Activated effector memory CD4-positive, alpha-beta T cell treated with Interleukin-2 at 50 U/mL for 16 hours (primary cell): ENCODE measurements at regions not wholly inside any gene's neighbourhood (a gene's known extent, or its start where the extent isn't known, plus 50 kb on each side); places are given as distances from the start of the nearest gene placed in this dataset.
"Not testable (repeated sequence)": the region's sequence is repeated elsewhere in the genome, so short reads cannot be mapped to it uniquely, and the experiment has no call there.

Experiments
- DNase-seq: peaks from one replicate; pipeline ENCODE4 v3.0.0-alpha.2; 2020

DNA sequence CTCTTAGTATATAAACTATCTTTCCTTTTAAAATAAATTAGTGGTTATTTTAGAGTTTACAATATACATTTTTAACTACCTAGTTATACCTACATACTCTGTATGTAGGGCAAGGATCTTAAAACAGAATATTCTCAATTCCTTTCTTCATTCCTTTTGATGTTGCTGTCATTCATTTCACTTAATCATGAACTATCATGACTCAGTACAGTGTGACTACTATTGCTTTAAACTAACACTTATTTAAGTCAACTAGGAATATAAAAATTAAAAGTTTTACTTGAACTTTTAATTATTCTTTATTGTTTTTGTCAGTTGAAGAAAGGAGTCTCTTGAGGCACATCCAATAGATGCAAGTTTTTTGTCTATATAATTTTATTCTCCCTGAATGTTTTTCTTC, 726.4 kb downstream of the BRINP3 start:
- DNase-seq: no peak

DNA sequence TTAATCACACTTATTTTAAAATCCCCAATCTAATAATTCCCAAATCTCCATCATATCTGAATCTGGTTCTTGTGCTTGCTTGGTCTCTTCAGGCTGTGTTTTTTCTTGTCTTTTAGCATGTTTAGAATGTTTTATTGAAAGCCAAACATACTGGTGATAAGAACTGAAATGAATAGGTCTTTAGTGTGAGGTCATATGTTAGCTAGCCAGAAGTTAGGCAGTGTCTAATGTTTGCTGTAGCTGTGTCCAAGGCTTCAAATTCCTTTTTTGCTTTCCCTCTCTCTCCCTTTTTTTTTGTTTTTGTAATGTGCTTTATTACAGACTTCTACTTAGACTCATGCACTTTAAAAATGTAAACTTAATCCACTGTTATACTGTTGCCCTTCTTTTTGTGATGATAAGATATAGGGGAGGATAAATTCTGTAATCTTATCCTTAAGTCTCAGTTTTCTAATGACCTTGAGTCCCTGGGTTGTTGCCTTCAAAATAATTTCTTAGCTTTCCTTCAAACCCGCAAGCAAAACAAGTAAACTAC, 725.1 kb downstream of the BRINP3 start:
- DNase-seq: no peak

DNA sequence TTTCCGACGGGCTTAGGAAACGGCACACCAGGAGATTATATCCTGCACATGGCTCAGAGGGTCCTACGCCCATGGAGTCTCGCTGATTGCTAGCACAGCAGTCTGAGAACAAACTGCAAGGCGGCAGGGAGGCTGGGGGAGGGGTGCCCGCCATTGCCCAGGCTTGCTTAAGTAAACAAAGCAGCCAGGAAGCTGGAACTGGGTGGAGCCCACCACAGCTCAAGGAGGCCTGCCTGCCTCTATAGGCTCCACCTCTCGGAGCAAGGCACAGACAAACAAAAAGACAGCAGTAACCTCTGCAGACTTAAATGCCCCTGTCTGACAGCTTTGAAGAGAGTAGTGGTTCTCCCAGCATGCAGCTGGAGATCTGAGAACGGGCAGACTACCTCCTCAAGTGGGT, 722.6 kb downstream of the BRINP3 start:
- DNase-seq: not testable (repeated sequence)

DNA sequence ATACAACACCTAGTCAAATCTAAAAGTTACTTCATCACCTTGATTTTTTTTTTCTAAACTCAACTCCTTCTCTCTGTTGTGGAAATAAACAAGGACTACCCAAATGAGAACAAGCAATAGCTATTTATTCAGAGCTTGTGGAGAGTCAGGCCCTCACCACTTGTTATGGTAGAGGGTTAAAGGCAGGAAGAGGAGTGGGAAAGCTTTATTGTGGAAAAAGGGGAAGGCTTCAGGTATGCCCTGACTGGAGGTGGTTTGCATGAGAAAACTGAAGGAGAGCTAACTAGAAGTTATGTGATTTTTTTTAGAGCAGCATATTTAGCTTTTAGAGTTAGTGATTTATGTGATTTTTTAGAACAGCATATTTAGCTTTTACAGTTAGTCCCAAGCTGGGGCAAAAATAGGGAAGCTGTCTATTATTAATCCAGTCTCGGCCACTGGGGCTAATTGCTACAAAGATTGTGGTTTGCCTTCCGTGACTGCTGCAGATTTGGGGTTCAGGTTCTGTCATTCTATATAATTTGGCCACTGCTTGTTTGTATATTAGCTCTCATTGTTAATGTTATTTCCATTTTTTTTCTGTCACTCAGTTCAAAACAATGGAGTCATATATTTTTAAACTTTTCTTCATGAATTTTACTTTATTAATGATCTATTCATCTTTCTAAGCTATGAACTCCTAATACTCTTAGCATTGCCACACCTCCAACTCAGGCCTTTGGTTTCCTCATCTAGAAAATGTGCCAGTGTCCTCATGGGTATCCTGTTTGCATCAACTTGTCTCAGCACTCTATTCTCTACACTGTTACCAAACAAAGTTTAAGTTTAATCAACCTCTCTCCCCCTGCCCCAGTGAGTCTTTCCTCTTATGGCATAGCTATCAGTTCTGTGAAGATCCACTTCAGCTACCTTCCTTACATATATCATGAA, 713.0 kb downstream of the BRINP3 start:
- no peak for DNase-seq

DNA sequence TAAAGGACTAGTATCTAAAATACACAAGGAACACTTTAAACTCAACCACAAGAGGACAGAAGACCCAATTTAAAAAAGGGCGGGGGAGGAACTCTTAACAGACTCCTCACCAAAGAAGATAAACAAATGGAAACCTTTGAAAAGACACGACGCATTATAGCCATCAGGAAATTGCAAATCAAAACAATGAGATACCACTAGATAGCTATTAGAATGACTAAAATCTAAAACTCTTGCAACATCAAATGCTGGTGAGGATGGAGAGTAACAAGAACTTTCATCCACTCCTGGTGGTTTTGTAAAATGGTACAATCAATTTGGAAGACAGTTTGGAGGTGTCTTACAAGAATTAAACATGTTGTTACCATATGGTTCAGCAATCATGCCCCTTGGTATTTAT, 708.2 kb downstream of the BRINP3 start:
- no peak for DNase-seq

DNA sequence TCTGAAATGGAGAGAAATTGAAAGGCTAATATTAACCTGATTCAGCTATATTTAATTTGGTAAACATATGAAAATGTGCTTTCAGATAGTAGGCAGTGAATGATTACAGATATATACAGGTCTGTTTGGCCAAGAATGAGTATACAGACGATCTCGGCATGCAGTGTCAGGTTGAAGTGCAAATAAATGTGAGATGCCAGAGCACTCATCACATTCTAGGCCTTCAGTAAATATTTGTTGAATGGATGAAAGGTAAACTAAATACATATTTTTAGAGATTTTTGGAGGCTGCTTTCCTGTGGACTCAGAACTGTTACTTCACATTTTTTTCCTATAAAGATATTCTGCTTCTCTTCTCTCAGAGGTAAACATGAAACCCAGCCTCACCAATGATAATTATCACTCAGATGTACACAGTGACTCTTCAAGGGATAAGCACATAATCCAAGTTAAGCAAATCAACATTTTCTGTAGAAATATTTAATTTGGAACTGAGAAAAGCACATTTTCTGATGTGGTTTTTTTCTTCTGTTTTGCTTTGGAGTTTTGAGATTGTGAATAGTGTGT, 702.9 kb downstream of the BRINP3 start:
- DNase-seq: no peak

DNA sequence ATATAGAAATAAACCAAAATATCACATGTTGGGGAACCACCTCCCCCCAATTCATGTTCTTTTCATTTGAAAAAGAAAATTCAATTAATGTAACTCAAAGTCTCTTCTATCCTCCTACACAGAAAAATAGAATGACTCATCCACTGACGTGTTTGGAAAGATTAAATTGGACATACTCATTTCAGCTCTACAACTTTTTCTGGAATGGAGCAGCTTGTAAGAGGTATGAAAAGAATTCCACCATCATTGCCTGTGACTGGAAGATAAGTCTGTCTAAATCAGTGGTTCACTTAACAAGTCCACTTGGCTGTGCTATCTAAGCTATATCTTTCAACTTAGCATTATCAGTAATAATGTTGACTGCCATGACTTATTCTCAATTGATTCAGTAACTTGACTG, 702.3 kb downstream of the BRINP3 start:
- no peak for DNase-seq

DNA sequence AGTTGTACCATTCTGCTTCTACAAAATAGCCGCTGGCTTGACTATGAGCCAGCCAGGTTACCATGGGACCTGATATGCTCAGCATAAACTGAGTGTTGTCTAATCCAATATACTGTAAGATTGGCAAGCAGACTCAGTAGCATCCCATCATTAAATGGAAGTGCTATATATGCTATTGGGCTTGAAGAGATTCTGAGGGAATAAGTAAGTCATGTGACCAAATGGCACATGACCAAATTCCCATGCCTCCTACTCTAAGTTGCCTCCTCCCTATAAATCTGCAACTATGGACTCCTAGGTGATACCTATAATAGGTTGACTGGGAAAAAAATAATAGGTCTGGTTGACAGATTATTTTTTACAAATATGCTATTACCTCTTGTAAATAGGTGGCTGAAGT, 698.6 kb downstream of the BRINP3 start:
- DNase-seq: no peak

DNA sequence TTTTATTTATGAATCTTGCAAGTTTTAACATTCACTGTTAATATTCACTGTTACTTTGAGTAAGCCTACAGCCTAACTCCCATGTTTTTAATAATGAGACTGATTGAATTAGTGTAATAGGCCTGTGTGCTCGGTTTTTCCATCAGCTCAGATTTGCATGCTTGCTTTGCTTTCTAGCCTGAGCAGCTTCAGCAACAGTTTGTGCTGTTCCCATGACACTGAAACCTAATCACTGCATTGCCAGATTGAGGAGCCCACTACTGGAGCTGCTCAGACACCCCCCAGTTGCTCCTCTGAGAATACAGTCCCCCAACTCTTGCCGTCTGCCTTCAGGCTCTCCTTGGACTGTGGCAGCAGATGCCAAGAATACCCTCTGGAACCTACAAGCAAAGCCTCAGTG, 695.4 kb downstream of the BRINP3 start:
- DNase-seq: no peak

DNA sequence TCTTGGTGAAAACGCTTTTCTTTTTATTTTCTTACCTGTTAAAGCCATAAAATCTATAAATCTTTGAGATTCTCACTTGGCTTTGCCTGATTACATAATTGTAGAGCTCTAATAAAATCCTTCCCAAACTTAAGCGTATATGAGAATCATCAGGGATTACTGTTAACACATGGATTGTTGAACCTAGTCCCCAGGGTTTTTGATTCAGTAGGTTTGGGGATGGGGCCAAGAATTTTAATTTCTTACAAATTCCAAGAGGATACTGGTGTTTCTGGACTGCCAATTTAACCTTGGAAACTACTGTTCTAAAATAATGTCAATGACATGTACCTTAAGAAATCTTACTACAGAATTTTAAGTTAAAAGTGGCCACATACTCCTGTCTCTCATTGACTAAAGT, 694.2 kb downstream of the BRINP3 start:
- no peak for DNase-seq

DNA sequence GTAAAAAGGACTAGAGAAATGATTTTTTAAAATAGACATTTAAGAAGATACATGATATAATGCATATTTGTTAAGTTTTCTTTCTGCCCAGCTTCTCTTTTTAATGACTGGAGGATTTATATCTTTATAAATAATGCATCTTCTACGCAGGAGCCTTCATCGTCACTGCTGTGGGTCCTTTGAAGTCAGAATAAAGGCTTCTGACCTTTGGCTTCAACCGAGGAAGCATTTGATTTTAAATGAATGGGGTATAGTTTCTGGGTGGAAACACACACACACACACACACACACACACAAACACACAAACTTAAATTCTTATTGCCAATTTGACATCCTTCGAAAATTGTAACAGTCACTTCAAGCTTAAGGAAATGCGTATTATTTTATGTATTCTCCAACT, 690.9 kb downstream of the BRINP3 start:
- no peak for DNase-seq

DNA sequence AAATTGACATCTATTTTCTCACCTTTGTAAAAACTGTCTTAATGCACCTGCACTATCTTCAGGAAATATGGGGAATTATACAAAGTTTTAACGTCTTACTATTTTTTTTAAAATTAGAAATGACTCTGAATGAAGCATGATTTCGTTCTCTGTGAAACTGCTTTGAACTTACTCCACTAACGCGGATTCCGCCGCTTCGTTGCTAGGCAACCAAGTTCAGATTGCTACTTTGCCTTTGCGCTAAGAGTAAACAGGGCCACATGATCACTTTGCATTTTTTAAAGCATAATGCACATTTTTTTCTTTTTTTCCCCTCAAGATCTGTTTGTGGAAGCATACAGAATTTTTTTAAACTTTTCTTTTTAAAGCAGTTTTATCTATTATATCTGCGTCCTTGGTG, 690.5 kb downstream of the BRINP3 start:
- DNase-seq: no peak

DNA sequence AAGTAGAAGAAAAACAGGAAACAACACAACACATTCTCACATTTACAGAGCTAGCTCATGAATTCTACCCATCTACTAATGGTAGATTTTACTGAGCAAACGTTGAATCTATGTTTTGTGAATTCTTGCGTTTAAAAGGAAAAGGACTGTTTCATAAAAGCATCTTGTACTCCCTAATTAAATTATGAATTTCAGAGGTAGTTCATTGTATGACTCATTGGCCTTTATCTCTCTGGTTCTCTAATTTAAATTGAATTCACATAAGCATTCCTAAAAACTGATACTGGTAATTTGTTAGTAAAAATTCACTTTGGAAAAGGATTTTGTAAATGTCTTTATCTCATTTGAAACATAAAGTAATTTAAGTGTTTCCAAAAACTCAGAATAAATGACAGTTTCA, 687.3 kb downstream of the BRINP3 start:
- DNase-seq: no peak

DNA sequence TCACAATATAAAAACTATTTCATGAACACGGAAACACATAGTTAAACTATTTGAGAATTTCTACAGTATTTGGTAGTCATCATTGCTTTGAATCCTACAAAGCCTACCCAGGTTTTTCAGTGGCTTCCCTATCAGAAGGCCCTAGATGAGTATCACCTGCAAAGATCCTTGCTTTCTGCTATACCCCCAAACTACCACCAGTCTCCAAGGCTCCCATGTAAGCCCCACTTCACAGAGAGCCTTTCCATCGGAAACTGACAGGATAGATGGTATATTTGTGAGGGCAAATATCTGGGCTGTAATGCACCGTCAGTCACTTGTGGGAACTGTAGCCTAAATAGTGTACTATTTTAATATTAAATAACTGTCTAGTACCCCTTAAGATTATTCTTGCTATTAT, 674.3 kb downstream of the BRINP3 start:
- DNase-seq: no peak

DNA sequence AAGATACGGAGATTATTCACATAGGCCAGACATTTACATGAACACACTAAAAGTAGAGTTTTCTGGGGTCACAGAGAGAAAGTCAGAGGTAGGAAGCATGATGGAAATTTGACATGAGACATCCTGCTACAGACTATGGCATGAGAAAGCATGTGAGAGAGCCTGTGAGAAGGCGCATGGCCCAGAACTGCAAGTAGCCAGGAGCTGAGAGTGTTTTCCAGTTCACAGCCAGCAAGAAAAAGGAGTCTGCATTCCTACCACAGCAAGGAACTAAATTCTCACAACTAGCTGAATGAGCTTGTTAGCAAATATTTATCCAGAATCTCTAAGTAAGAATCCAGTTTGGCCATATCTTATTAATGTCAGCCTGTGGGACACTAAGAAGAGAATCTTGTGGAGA, 673.3 kb downstream of the BRINP3 start:
- DNase-seq: no peak

DNA sequence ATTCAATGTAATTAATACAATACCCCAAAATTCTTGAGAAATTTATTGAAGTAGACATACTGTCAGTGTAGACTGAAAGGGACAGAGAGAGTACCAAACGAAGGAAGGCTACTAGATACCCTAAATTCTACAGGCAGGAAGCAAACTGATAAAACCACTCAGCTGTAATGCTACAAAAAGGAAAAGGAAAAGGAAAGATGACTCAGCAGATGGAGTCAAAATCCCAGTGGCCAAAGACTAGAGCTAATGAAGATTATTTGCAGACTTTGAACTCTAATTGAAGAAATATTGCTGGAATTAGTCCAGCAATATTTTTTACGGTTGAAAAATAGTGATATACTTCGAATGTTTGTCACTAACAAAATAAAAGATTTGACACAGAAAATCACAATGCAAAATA, 671.9 kb downstream of the BRINP3 start:
- DNase-seq: no peak

DNA sequence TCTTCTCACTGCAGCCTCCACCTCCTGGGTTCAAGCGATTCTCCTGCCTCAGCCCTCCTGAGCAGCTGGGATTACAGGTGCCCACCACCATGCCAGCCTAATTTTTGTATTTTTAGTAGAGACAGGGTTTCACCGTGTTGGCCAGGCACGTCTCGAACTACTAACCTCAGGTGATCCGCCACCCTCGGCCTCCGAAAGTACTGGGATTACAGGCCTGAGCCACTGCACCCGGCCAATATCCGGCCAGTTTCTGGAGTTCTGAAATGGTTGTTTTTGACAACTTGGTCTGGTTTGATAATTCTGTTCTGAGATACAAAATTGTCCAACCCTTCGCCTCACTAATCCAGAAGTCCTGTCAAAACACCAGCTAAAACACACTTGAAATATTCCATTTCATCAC, 667.0 kb downstream of the BRINP3 start:
- DNase-seq: not testable (repeated sequence)

DNA sequence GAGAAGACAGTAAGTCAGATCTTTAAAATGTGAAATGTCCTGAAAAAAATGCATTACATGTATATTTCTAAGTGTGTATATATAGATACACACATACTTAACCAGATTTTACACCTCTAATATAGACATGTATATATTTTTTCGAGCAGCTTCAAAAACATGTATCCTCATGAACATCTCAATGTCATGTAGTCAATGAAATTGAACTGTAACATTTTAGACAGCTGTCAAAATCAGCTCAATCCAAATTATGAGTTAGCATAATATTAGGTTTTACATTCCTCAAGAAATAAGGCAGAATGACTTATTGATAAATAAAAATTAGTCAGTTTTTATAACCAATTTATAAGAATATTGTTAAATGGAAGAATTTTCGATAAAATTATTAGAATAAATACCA, 665.7 kb downstream of the BRINP3 start:
- no peak for DNase-seq

DNA sequence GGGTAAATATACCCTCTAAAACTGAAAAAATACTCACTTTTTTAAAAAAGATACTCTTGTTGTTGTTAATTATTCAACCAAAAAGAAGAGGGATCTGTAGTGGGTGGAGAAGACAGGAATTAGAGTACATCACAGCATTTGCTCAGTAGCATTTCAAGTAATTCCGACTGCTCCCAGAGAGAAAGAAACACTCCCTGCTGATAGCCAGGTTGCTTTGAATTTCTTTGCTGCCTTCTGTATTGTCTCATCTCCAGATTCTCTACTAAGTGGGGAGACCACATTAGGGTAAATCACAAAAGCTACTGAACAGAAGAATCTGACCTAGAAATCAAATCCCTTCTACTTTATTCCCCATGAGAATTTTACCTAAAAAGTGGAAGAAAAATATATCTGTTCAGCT, 661.1 kb downstream of the BRINP3 start:
- DNase-seq: no peak

DNA sequence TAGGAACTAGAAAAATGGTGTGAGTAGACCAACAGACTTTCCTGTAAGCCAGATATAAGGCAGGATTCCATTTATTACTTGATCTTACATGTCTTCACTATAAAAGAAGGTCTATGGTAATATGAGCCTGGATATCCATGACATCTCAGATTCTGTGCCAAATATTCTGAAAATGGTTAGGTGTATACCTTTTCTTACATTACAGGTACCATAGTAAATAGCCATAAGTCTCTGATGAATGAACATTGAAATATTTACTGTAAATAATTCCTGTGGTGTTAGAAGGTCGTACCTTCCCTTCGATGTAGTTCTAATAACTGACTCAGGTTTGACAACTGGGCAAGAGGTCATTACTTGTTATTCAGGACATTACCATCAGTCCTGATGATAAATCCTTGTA, 657.9 kb downstream of the BRINP3 start:
- DNase-seq: no peak

DNA sequence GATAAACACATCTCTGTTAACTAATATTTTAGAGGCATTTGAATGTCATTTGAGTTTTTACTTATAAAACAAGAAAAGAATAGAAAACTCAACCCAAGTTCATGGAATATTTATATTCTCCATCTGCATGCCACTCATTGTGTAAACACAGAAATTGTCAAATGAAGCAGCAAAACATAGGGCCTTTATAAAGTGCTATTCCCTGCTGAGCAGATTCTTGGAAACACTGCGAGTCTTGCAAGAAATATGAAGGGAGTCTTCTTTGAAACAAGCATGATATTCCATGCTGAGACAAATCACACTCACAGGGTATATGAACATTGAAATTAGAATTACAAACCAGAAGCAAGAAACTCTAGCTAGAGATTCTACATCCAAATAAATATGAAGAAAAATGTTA, 655.8 kb downstream of the BRINP3 start:
- no peak for DNase-seq

DNA sequence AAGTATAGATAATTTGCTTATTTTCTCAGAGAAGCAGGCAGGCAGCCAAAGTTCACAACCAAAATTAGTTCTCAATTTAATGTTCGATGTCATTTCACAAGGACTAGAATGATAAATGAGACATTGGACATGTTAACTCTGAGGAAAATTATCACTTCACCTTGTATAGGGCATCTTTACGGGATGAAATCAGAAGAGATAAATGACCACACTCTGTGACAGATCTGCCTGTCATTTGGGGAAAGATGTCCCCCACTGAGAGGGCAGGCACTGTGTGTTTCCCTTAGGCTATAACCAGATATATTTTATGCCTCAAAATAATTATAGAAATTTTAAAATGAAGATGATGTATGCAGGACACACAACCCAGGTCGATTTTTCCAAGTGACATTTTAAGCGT, 642.9 kb downstream of the BRINP3 start:
- no peak for DNase-seq

DNA sequence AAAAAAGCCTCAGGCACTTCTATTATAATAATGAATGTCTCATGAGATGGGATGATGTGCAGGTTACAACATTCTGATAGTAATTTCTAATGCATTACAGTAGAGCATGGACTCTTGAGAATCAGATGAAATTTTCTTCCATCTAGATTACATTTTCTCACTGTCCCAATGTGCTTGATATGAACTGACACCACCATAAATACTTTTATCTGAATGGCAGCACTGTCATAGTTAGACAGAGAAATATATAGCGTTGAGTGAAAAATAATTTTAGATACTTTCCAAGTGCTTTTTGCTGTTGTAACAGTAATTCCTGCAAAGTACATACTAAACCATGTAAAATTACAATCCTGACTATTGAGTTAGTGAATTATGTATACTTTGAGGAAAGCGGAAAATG, 630.1 kb downstream of the BRINP3 start:
- DNase-seq: no peak

DNA sequence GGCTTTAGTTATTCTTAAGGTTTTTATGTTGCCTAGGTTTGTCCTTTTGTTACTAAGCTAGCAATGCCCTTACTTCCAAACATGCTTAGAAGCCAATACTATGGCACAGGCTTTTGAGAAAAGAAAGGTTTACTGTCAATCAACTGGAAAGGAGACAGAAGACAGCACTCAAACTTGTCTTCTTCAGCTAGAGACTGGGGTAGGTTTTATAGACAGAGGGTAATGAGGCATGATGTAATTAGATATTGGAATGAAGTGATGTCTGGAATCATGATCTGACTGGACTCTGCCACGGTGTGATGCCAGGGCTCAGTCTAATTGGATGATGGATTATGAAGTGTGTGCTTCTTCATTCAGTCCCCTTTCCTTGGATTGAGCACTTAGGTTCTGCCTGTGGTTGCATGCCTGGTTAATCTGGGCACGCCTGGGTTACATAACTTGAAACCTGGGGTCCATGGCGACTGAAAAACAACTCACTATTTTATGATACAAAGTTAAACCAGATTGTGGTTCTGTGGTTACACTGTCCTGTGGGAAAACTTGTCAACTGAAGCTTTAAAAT, 625.8 kb downstream of the BRINP3 start:
- DNase-seq: no peak
